GM23338 (cell line): ENCODE measurements at regions not wholly inside any gene's neighbourhood (a gene's known extent, or its start where the extent isn't known, plus 50 kb on each side); places are given as distances from the start of the nearest gene placed in this dataset.
"Not testable (repeated sequence)": the region's sequence is repeated elsewhere in the genome, so short reads cannot be mapped to it uniquely, and the experiment has no call there.

Experiments used
- ATAC-seq: fragments of 200-7000 bp; cut with Tn5 transposase; 3 replicates; pipeline ENCODE4 v1.9.1; 2020
- DNase-seq: peaks from one replicate; pipeline ENCODE4 v3.0.0-alpha.2; 2015; ENCODE audit warnings: low spot score
- H2AFZ ChIP-seq: fragments of 200-600 bp; sonication (generic); 2 replicates; pipeline ENCODE4 v1.8.0; 2016; ENCODE audit warnings: antibody characterized with exemption, mild to moderate bottlenecking, moderate library complexity
- H3F3A ChIP-seq: fragments of 200-600 bp; sonication (generic); replicated peaks from 2 replicates; pipeline ENCODE4 v1.8.0; 2017; ENCODE audit warnings: antibody characterized with exemption, mixed run types, low read depth
- H3K27ac ChIP-seq: fragments of 200-600 bp; sonication (generic); 2 replicates; pipeline ENCODE4 v1.6.1; 2016; ENCODE audit warnings: low read depth
- H3K27me3 ChIP-seq: fragments of 200-600 bp; sonication (generic); 2 replicates; pipeline ENCODE4 v1.8.0; 2016; ENCODE audit warnings: mild to moderate bottlenecking, mixed run types, moderate library complexity; ENCODE audit not compliant: insufficient read depth
- H3K36me3 ChIP-seq: fragments of 200-600 bp; sonication (generic); 2 replicates; pipeline ENCODE4 v1.8.0; 2016; ENCODE audit warnings: mild to moderate bottlenecking; ENCODE audit not compliant: insufficient read depth
- H3K4me1 ChIP-seq: fragments of 200-600 bp; sonication (generic); 2 replicates; pipeline ENCODE4 v1.8.0; 2016; ENCODE audit warnings: mild to moderate bottlenecking, moderate library complexity; ENCODE audit not compliant: insufficient read depth
- H3K4me2 ChIP-seq: fragments of 200-600 bp; sonication (generic); 2 replicates; pipeline ENCODE4 v1.7.1; 2017; ENCODE audit warnings: mixed run types
- H3K4me3 ChIP-seq: fragments of 200-600 bp; sonication (generic); 2 replicates; pipeline ENCODE4 v1.6.1; 2016; ENCODE audit warnings: mixed run types
- H3K79me2 ChIP-seq: fragments of 200-600 bp; sonication (generic); replicated peaks from 2 replicates; pipeline ENCODE4 v1.8.0; 2017; ENCODE audit warnings: mild to moderate bottlenecking; ENCODE audit not compliant: insufficient read depth
- H3K9me2 ChIP-seq: fragments of 200-600 bp; sonication (generic); 2 replicates; pipeline ENCODE4 v1.8.0; 2017; ENCODE audit not compliant: insufficient read depth
- H4K20me1 ChIP-seq: fragments of 200-600 bp; sonication (generic); replicated peaks from 2 replicates; pipeline ENCODE4 v1.8.0; 2017; ENCODE audit warnings: mild to moderate bottlenecking; ENCODE audit not compliant: insufficient read depth
- H3K27ac Mint-ChIP-seq: 2 replicates; pipeline ENCODE4 v1.8.0; 2020; ENCODE audit warnings: inconsistent platforms, mild to moderate bottlenecking, moderate library complexity, mixed read lengths
- H3K27me3 Mint-ChIP-seq: 3 replicates; pipeline ENCODE4 v1.8.0; 2022; ENCODE audit warnings: low read depth, mild to moderate bottlenecking, moderate library complexity, mixed read lengths, inconsistent platforms; ENCODE audit not compliant: insufficient read depth, poor library complexity
- H3K36me3 Mint-ChIP-seq: 3 replicates; pipeline ENCODE4 v1.8.0; 2021; ENCODE audit warnings: low read depth, mild to moderate bottlenecking, inconsistent platforms, moderate library complexity, mixed read lengths
- H3K4me1 Mint-ChIP-seq: 3 replicates; pipeline ENCODE4 v1.8.0; 2020; ENCODE audit warnings: mild to moderate bottlenecking, inconsistent platforms, mixed read lengths
- H3K4me3 Mint-ChIP-seq: 3 replicates; pipeline ENCODE4 v1.8.0; 2021; ENCODE audit warnings: moderate library complexity, mild to moderate bottlenecking, inconsistent platforms, mixed read lengths
- H3K9me3 Mint-ChIP-seq: 3 replicates; pipeline ENCODE4 v1.8.0; 2020; ENCODE audit warnings: moderate library complexity, mild to moderate bottlenecking, inconsistent platforms, mixed read lengths
- CREB1 ChIP-seq: fragments of 250-450 bp; sonication (Bioruptor Pico); IDR thresholded peaks from 2 replicates; pipeline ENCODE4 v1.5.0; 2020; ENCODE audit warnings: low read depth, mild to moderate bottlenecking, moderate library complexity
- ETS1 ChIP-seq: IDR thresholded peaks from 2 replicates; pipeline ENCODE4 v1.6.1; 2016; ENCODE audit warnings: antibody characterized with exemption
- EZH2 ChIP-seq: fragments of 200-600 bp; sonication (generic); IDR thresholded peaks from one replicate; pipeline ENCODE4 v1.8.0; 2017; ENCODE audit warnings: antibody characterized with exemption, mild to moderate bottlenecking, low read depth; ENCODE audit not compliant: unreplicated experiment
- EZH2phosphoT487 ChIP-seq: fragments of 200-600 bp; sonication (generic); IDR thresholded peaks from one replicate; pipeline ENCODE4 v1.8.1; 2018; ENCODE audit warnings: antibody characterized with exemption; ENCODE audit not compliant: unreplicated experiment
- JUNB ChIP-seq: IDR thresholded peaks from one replicate; pipeline ENCODE4 v1.6.1; 2016; ENCODE audit warnings: antibody characterized with exemption; ENCODE audit not compliant: unreplicated experiment
- NANOG ChIP-seq: IDR thresholded peaks from 2 replicates; pipeline ENCODE4 v1.6.1; 2016; ENCODE audit warnings: antibody characterized with exemption, borderline replicate concordance
- POLR2AphosphoS5 ChIP-seq: IDR thresholded peaks from 2 replicates; pipeline ENCODE4 v1.6.1; 2016; ENCODE audit warnings: antibody characterized with exemption, low read depth
- REST ChIP-seq: IDR thresholded peaks from one replicate; pipeline ENCODE4 v1.6.1; 2018; ENCODE audit warnings: antibody characterized with exemption; ENCODE audit not compliant: unreplicated experiment
- STAT1 ChIP-seq: IDR thresholded peaks from one replicate; pipeline ENCODE4 v1.6.1; 2016; ENCODE audit warnings: antibody characterized with exemption; ENCODE audit not compliant: unreplicated experiment
- ZNF114 ChIP-seq: fragments of 250-450 bp; sonication (Bioruptor Pico); IDR thresholded peaks from 2 replicates; pipeline ENCODE4 v1.5.0; 2020; ENCODE audit warnings: mild to moderate bottlenecking, moderate library complexity
- ZNF331 ChIP-seq: fragments of 250-450 bp; sonication (Bioruptor Pico); IDR thresholded peaks from 2 replicates; pipeline ENCODE4 v1.5.0; 2020; ENCODE audit warnings: low read depth, mild to moderate bottlenecking, moderate library complexity
- TF ChIP-seq, protein P1 (sequence below), 2 experiments: fragments of 200-600 bp in 1 of 2; sonication (generic) in 1 of 2; conservative IDR thresholded peaks; 2 replicates each; pipeline versions ENCODE4 v1.5.1 to v1.6.1; 2016 to 2017; ENCODE audit warnings: antibody characterized with exemption in 2 of 2, low read depth in 2 of 2, mild to moderate bottlenecking in 2 of 2, moderate library complexity in 1 of 2

GRCh38 chr20:48024539-48024938 is 239.3 kb upstream of the SULF2 start (continued):
- TF ChIP-seq NANOG (no peak), JUNB (no peak), ETS1 (no peak), EZH2phosphoT487 (no peak), ZNF331 (CRISPR knock-in tag) (no peak), CREB1 (CRISPR knock-in tag) (no peak), STAT1 (no peak), ZNF114 (CRISPR knock-in tag) (no peak), REST (no peak)

- H3K36me3 ChIP-seq, H3K27me3 ChIP-seq, H3K4me3 ChIP-seq, H3K79me2 ChIP-seq, H3K36me3 Mint-ChIP-seq, H3K27ac Mint-ChIP-seq, H3K4me1 ChIP-seq, H3F3A ChIP-seq, H3K4me2 ChIP-seq, H2AFZ ChIP-seq, H4K20me1 ChIP-seq, H3K27ac ChIP-seq, H3K9me2 ChIP-seq, ATAC-seq, DNase-seq, H3K4me3 Mint-ChIP-seq: not testable (repeated sequence)
- Mint-ChIP-seq H3K9me3 (peaks cover 10% of the 10 kb centered on the region), H3K4me1 (peaks cover 12% of the 10 kb centered on the region), H3K27me3 (peaks cover 11% of the 10 kb centered on the region)
Measured at GRCh38 chr20:48020696-48021095, 235.4 kb upstream of the SULF2 start.

DNA sequence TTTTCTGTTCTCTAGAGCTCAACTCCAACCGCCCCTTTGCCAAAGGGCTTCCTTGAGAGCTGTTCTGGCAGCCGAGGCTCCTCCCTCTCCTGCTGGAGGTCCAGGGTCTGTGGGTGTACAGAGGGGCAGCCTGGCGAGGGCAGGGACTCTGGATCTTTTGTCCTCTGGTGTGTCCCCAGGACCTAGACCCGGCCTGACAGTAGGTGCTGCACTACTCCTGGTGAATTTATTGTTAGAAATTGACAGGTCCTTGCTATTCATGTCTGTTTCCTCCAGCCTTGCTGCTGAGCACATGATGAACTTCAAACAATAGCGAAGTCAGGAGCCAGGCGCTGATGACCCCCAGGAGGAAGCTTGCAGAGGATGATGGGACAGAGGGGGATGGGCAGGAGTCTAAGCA is 234.7 kb upstream of the SULF2 start:
- H3K4me3 Mint-ChIP-seq, result no peak overlapping the region
- peaks cover 10% of the 10 kb centered on the region for H3K9me3 Mint-ChIP-seq
- Histone ChIP-seq H3K36me3 (no peaks in the 10 kb centered on the region), H3K4me1 (no peaks in the 10 kb centered on the region), H3K4me3 (no peak overlapping the region), H3K79me2 (no peaks in the 10 kb centered on the region), H4K20me1 (no peaks in the 10 kb centered on the region), H3K27ac (no peak overlapping the region), H3K27me3 (no peaks in the 10 kb centered on the region), H3K4me2 (no peak overlapping the region), H3F3A (no peaks in the 10 kb centered on the region), H2AFZ (no peak overlapping the region), H3K9me2 (no peaks in the 10 kb centered on the region)
- DNase-seq, result no peak
- no peak for ATAC-seq
- H3K36me3 Mint-ChIP-seq, result no peaks in the 10 kb centered on the region
- H3K27me3 Mint-ChIP-seq, result peaks cover 11% of the 10 kb centered on the region
- H3K27ac Mint-ChIP-seq, result no peak overlapping the region
- H3K4me1 Mint-ChIP-seq, result peaks cover 9% of the 10 kb centered on the region
- TF ChIP-seq CREB1 (CRISPR knock-in tag), result no peak
- no peak for TF ChIP-seq ETS1
- TF ChIP-seq EZH2phosphoT487, result no peak
- no peak for TF ChIP-seq REST
- TF ChIP-seq, protein P1, sequence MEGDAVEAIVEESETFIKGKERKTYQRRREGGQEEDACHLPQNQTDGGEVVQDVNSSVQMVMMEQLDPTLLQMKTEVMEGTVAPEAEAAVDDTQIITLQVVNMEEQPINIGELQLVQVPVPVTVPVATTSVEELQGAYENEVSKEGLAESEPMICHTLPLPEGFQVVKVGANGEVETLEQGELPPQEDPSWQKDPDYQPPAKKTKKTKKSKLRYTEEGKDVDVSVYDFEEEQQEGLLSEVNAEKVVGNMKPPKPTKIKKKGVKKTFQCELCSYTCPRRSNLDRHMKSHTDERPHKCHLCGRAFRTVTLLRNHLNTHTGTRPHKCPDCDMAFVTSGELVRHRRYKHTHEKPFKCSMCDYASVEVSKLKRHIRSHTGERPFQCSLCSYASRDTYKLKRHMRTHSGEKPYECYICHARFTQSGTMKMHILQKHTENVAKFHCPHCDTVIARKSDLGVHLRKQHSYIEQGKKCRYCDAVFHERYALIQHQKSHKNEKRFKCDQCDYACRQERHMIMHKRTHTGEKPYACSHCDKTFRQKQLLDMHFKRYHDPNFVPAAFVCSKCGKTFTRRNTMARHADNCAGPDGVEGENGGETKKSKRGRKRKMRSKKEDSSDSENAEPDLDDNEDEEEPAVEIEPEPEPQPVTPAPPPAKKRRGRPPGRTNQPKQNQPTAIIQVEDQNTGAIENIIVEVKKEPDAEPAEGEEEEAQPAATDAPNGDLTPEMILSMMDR (conservative IDR thresholded peaks at IDR 0.05; ENCODE audit: low read depth in 2 of 2), result no peak
- no peak for TF ChIP-seq NANOG
- no peak for TF ChIP-seq EZH2
- no peak for TF ChIP-seq ZNF114 (CRISPR knock-in tag)
- no peak for TF ChIP-seq POLR2AphosphoS5
- no peak for TF ChIP-seq ZNF331 (CRISPR knock-in tag)
